Prostate gland (tissue), 2 donors: ENCODE measurements at regions not wholly inside any gene's neighbourhood (a gene's known extent, or its start where the extent isn't known, plus 50 kb on each side); places are given as distances from the start of the nearest gene placed in this dataset.

ENCODE experiments used
- DNase-seq: peaks from one replicate; pipeline ENCODE4 v3.0.0-alpha.2; 2019; ENCODE audit warnings: low spot score
- H3K27ac ChIP-seq, 2 donors: fragments of 200-600 bp; sonication (generic); 2 replicates each; pipeline ENCODE4 v1.5.1; 2017 to 2019
- H3K27me3 ChIP-seq: fragments of 200-600 bp; sonication (generic); replicated peaks from 2 replicates; pipeline ENCODE4 v1.5.1; 2019; ENCODE audit not compliant: insufficient read depth
- H3K36me3 ChIP-seq, 2 donors: fragments of 200-600 bp; sonication (generic); 1 replicate in 1 of 2; 2 replicates in 1 of 2; pipeline versions ENCODE4 v1.5.1 to v1.8.1; 2017 to 2019
- H3K4me1 ChIP-seq: fragments of 200-600 bp; sonication (generic); replicated peaks from 2 replicates; pipeline ENCODE4 v1.5.1; 2019
- H3K4me3 ChIP-seq, 2 donors: fragments of 200-600 bp; sonication (generic); 2 replicates each; pipeline ENCODE4 v1.5.1; 2017 to 2019
- H3K9me3 ChIP-seq: fragments of 200-600 bp; sonication (generic); 2 replicates; pipeline ENCODE4 v1.5.1; 2017
- CTCF ChIP-seq, 4 experiments: fragments of 200-600 bp in 2 of 4; fragments of 450-650 bp in 2 of 4; sonication (generic) in 2 of 4; IDR thresholded peaks; 1 replicate in 3 of 4; 2 replicates in 1 of 4; pipeline ENCODE4 v1.5.1; 2016 to 2019; ENCODE audit warnings: antibody characterized with exemption in 4 of 4, mild to moderate bottlenecking in 2 of 4, moderate library complexity in 2 of 4
- POLR2A ChIP-seq: fragments of 450-650 bp; IDR thresholded peaks from one replicate; pipeline ENCODE4 v1.6.1; 2016; ENCODE audit warnings: antibody characterized with exemption, mild to moderate bottlenecking
- POLR2AphosphoS5 ChIP-seq: sonication (generic); formaldehyde crosslinking; IDR thresholded peaks from one replicate; pipeline ENCODE4 v1.6.1; 2017; ENCODE audit warnings: antibody characterized with exemption
- WGBS: methylation state at CpG from one replicate; pipeline ENCODE4 v1.1.5; 2018; 5-methylcytosine and 5-hydroxymethylcytosine counted together
- intact Hi-C: fragments of 100-400 bp; cut with DNase I; formaldehyde crosslinking; loops from one replicate; pipeline ENCODE4 v1.14.2; 2022

- Histone ChIP-seq H3K9me3 (no peaks in the 10 kb centered on the region), H3K4me1 (no peaks in the 10 kb centered on the region), H3K27me3 (no peaks in the 10 kb centered on the region), H3K4me3 (no peak overlapping the region), H3K36me3 (no peaks in the 10 kb centered on the region), H3K27ac (no peak overlapping the region)
- WGBS: 86% methylated on average over 2 of the region's 2 CpGs
- DNase-seq: no peak
- intact Hi-C loops: no loop called here
- TF ChIP-seq POLR2A (no peak), CTCF (IDR thresholded peaks at IDR 0.05) (no peak), POLR2AphosphoS5 (no peak)
Measured at GRCh38 chr11:114758627-114759026, 80.3 kb downstream of the NXPE2 start.

GRCh38 chr11:114762408-114762807, 84.1 kb downstream of the NXPE2 start:
- no peaks in the 10 kb centered on the region for H3K4me1 ChIP-seq
- peak in 3 of 4 experiments; percentile 54 to 75 (median 67) for TF ChIP-seq CTCF (IDR thresholded peaks at IDR 0.05)
- TF ChIP-seq POLR2A: no peak
- no peak for TF ChIP-seq POLR2AphosphoS5
- H3K27me3 ChIP-seq: no peaks in the 10 kb centered on the region
- 4% methylated on average over 4 of the region's 4 CpGs for WGBS
- intact Hi-C loops: loop anchor here (2.0 kb wide), 1 partner anchor 414 kb away; no protein-coding TSS in a partner anchor
- H3K27ac ChIP-seq: no peak overlapping the region
- peak; percentile 51 for DNase-seq
- no peaks in the 10 kb centered on the region for H3K9me3 ChIP-seq
- no peak overlapping the region for H3K4me3 ChIP-seq
- no peaks in the 10 kb centered on the region for H3K36me3 ChIP-seq

- Histone ChIP-seq H3K27ac (no peak overlapping the region), H3K9me3 (no peaks in the 10 kb centered on the region), H3K4me3 (no peak overlapping the region), H3K27me3 (no peaks in the 10 kb centered on the region), H3K4me1 (no peaks in the 10 kb centered on the region), H3K36me3 (no peaks in the 10 kb centered on the region)
- TF ChIP-seq POLR2A (no peak), CTCF (IDR thresholded peaks at IDR 0.05) (no peak), POLR2AphosphoS5 (no peak)
- WGBS: 59% methylated on average over 2 of the region's 2 CpGs
- intact Hi-C loops: no loop called here
- DNase-seq: no peak
Measured at GRCh38 chr11:114764563-114764962, 86.2 kb downstream of the NXPE2 start.

GRCh38 chr11:114771172-114771571, 92.8 kb downstream of the NXPE2 start:
- WGBS: 69% methylated on average over 2 of the region's 2 CpGs
- H3K27me3 ChIP-seq: no peaks in the 10 kb centered on the region
- intact Hi-C loops: no loop called here

More at GRCh38 chr11:114771172-114771571, 92.8 kb downstream of the NXPE2 start:
- no peak overlapping the region for H3K27ac ChIP-seq
- no peak overlapping the region for H3K4me3 ChIP-seq
- no peaks in the 10 kb centered on the region for H3K9me3 ChIP-seq
- DNase-seq: no peak
- no peak for TF ChIP-seq CTCF (IDR thresholded peaks at IDR 0.05)
- TF ChIP-seq POLR2A: no peak
- no peak for TF ChIP-seq POLR2AphosphoS5
- no peaks in the 10 kb centered on the region for H3K4me1 ChIP-seq
- no peaks in the 10 kb centered on the region for H3K36me3 ChIP-seq
